CD14-positive monocyte (primary cell): ENCODE measurements at regions not wholly inside any gene's neighbourhood (a gene's known extent, or its start where the extent isn't known, plus 50 kb on each side); places are given as distances from the start of the nearest gene placed in this dataset.

Experiments
- DNase-seq, 3 donors: peaks; one replicate each; pipeline ENCODE4 v3.0.0-alpha.2; 2011 to 2022
- H2AFZ ChIP-seq: 2 replicates; pipeline ENCODE4 v1.6.0; 2012; ENCODE audit warnings: mild to moderate bottlenecking, low read depth, low read length, inconsistent platforms; ENCODE audit not compliant: insufficient read depth, poor library complexity, severe bottlenecking
- H3K27ac ChIP-seq, 2 donors: 1 replicate in 1 of 2; 2 replicates in 1 of 2; pipeline ENCODE4 v1.5.1; 2012 to 2013; ENCODE audit warnings: low read length in 2 of 2, control low read depth in 1 of 2, inconsistent platforms in 1 of 2, low read depth in 1 of 2, mild to moderate bottlenecking in 1 of 2
- H3K27me3 ChIP-seq, 2 donors: one replicate each; pipeline versions ENCODE4 v1.6.0 to v1.6.1; 2011 to 2013; ENCODE audit warnings: low read length in 2 of 2; ENCODE audit not compliant: control insufficient read depth in 2 of 2, insufficient read depth in 2 of 2
- H3K36me3 ChIP-seq, 2 donors: replicated peaks in 1 of 2; 1 replicate in 1 of 2; 2 replicates in 1 of 2; pipeline versions ENCODE4 v1.5.1 to v1.6.1; 2012 to 2013; ENCODE audit warnings: low read length in 2 of 2, control low read depth in 1 of 2, inconsistent platforms in 1 of 2, mild to moderate bottlenecking in 1 of 2; ENCODE audit not compliant: insufficient read depth in 2 of 2, control insufficient read depth in 1 of 2
- H3K4me1 ChIP-seq, 2 donors: 1 replicate in 1 of 2; 2 replicates in 1 of 2; pipeline versions ENCODE4 v1.5.1 to v1.6.1; 2012 to 2013; ENCODE audit warnings: low read length in 2 of 2, control low read depth in 1 of 2, inconsistent platforms in 1 of 2, mild to moderate bottlenecking in 1 of 2, moderate library complexity in 1 of 2; ENCODE audit not compliant: insufficient read depth in 2 of 2, control insufficient read depth in 1 of 2
- H3K4me2 ChIP-seq: replicated peaks from 2 replicates; pipeline ENCODE3; 2012; ENCODE audit warnings: low read length, moderate library complexity, mild to moderate bottlenecking; ENCODE audit not compliant: poor library complexity, severe bottlenecking; ENCODE audit errors: extremely low read depth
- H3K4me3 ChIP-seq, 3 experiments: fragments of 200-600 bp in 1 of 3; sonication (generic) in 1 of 3; replicated peaks in 1 of 3; 1 replicate in 2 of 3; 2 replicates in 1 of 3; pipeline ENCODE4 v1.5.1; 2011 to 2013; ENCODE audit warnings: low read length in 3 of 3, mild to moderate bottlenecking in 3 of 3, control low read depth in 2 of 3, low read depth in 2 of 3, inconsistent platforms in 1 of 3, moderate library complexity in 1 of 3
- H3K79me2 ChIP-seq: 2 replicates; pipeline ENCODE4 v1.6.0; 2012; ENCODE audit warnings: mild to moderate bottlenecking, control low read depth, inconsistent platforms, low read length, moderate library complexity; ENCODE audit not compliant: insufficient read depth
- H3K9ac ChIP-seq: 2 replicates; pipeline ENCODE4 v1.6.0; 2017; ENCODE audit warnings: low read length, mild to moderate bottlenecking; ENCODE audit not compliant: insufficient read depth, poor library complexity, severe bottlenecking
- H3K9me3 ChIP-seq, 2 donors: replicated peaks in 1 of 2; 1 replicate in 1 of 2; 2 replicates in 1 of 2; pipeline versions ENCODE4 v1.5.1 to v1.6.1; 2012 to 2013; ENCODE audit warnings: low read length in 2 of 2, control low read depth in 1 of 2; ENCODE audit not compliant: control insufficient read depth in 1 of 2, insufficient read depth in 1 of 2
- H4K20me1 ChIP-seq: 2 replicates; pipeline ENCODE4 v1.6.0; 2012; ENCODE audit warnings: mild to moderate bottlenecking, low read length, control low read depth, moderate library complexity; ENCODE audit not compliant: insufficient read depth
- H3K27ac Mint-ChIP-seq, 7 donors: one replicate each; pipeline ENCODE4 v1.8.0; 2020; ENCODE audit warnings: mild to moderate bottlenecking in 7 of 7, mixed read lengths in 7 of 7, moderate library complexity in 6 of 7, inconsistent platforms in 2 of 7
- H3K27me3 Mint-ChIP-seq, 3 donors: one replicate each; pipeline ENCODE4 v1.8.0; 2021 to 2022; ENCODE audit warnings: low read depth in 3 of 3, mild to moderate bottlenecking in 3 of 3, mixed read lengths in 3 of 3, moderate library complexity in 3 of 3, inconsistent platforms in 1 of 3
- H3K36me3 Mint-ChIP-seq, 2 donors: one replicate each; pipeline ENCODE4 v1.8.0; 2020; ENCODE audit warnings: mixed read lengths in 2 of 2, inconsistent platforms in 1 of 2, mild to moderate bottlenecking in 1 of 2
- H3K4me1 Mint-ChIP-seq: one replicate; pipeline ENCODE4 v1.8.0; 2020; ENCODE audit warnings: mild to moderate bottlenecking, mixed read lengths
- H3K4me3 Mint-ChIP-seq, 2 donors: one replicate each; pipeline ENCODE4 v1.8.0; 2020; ENCODE audit warnings: mild to moderate bottlenecking in 2 of 2, mixed read lengths in 2 of 2, moderate library complexity in 1 of 2
- H3K9me3 Mint-ChIP-seq, 7 donors: one replicate each; pipeline ENCODE4 v1.8.0; 2020 to 2022; ENCODE audit warnings: mixed read lengths in 7 of 7, mild to moderate bottlenecking in 6 of 7, moderate library complexity in 6 of 7, inconsistent platforms in 2 of 7
- CTCF ChIP-seq: fragments of 200-600 bp; IDR thresholded peaks from one replicate; pipeline ENCODE4 v1.8.0; 2022; ENCODE audit warnings: antibody characterized with exemption, mild to moderate bottlenecking
- WGBS: methylation state at CpG from one replicate; pipeline ENCODE4 v1.1.5; 2013; ENCODE audit warnings: missing lambda C conversion rate; ENCODE audit not compliant: insufficient coverage; 5-methylcytosine and 5-hydroxymethylcytosine counted together
- intact Hi-C, 2 donors: fragments of 100-400 bp; cut with micrococcal nuclease; formaldehyde crosslinking; loops; one replicate each; pipeline versions ENCODE4 v1.15.0 to v1.15.1; 2023

- no peaks in the 10 kb centered on the region for H4K20me1 ChIP-seq
- H3K36me3 Mint-ChIP-seq, result no peaks in the 10 kb centered on the region
- H3K4me2 ChIP-seq, result no peak overlapping the region
- H3K4me1 ChIP-seq, result no peaks in the 10 kb centered on the region
- no peaks in the 10 kb centered on the region for H3K27me3 Mint-ChIP-seq
- no peak overlapping the region for H2AFZ ChIP-seq
- H3K27me3 ChIP-seq, result no peaks in the 10 kb centered on the region
- H3K36me3 ChIP-seq, result no peaks in the 10 kb centered on the region
- no peak overlapping the region for H3K27ac Mint-ChIP-seq
- 100% methylated on average over 1 of the region's 4 CpGs for WGBS
- no peaks in the 10 kb centered on the region for H3K79me2 ChIP-seq
- DNase-seq, result no peak
- peaks cover 0 to 8% of the 10 kb centered on the region in 2 donors for H3K9me3 ChIP-seq
- H3K4me1 Mint-ChIP-seq, result no peaks in the 10 kb centered on the region
- no peak overlapping the region for H3K4me3 Mint-ChIP-seq
- H3K9me3 Mint-ChIP-seq, result peaks cover 0 to 13% (median 4%) of the 10 kb centered on the region in 7 donors
- H3K27ac ChIP-seq, result no peak overlapping the region
- no peak for TF ChIP-seq CTCF
- no peak overlapping the region for H3K9ac ChIP-seq
- intact Hi-C loops, result no loop called here
- no peak overlapping the region for H3K4me3 ChIP-seq
These were observed 1181.2 kb downstream of the PCDH9 start for GRCh38 chr13:66048888-66049287.

- no peak overlapping the region for H2AFZ ChIP-seq
- no CpG with 5 or more reads among the region's 2 CpGs for WGBS
- no peaks in the 10 kb centered on the region for H3K27me3 ChIP-seq
- intact Hi-C loops, result no loop called here
- H3K9me3 ChIP-seq, result no peaks in the 10 kb centered on the region
- no peak for DNase-seq
- no peak overlapping the region for H3K4me3 ChIP-seq
- Mint-ChIP-seq H3K36me3 (no peaks in the 10 kb centered on the region), H3K27me3 (no peaks in the 10 kb centered on the region), H3K9me3 (peaks cover 0 to 5% (median 3%) of the 10 kb centered on the region in 7 donors), H3K4me3 (no peak overlapping the region), H3K27ac (no peak overlapping the region), H3K4me1 (no peaks in the 10 kb centered on the region)
- no peaks in the 10 kb centered on the region for H3K79me2 ChIP-seq
- H3K27ac ChIP-seq, result no peak overlapping the region
- no peak for TF ChIP-seq CTCF
- H4K20me1 ChIP-seq, result no peaks in the 10 kb centered on the region
- H3K9ac ChIP-seq, result no peak overlapping the region
- H3K4me2 ChIP-seq, result no peak overlapping the region
- H3K4me1 ChIP-seq, result no peaks in the 10 kb centered on the region
- no peaks in the 10 kb centered on the region for H3K36me3 ChIP-seq
These were observed 1189.6 kb downstream of the PCDH9 start for GRCh38 chr13:66040506-66040905.
